Liver (tissue), 8 donors: ENCODE measurements at regions not wholly inside any gene's neighbourhood (a gene's known extent, or its start where the extent isn't known, plus 50 kb on each side); places are given as distances from the start of the nearest gene placed in this dataset.
"Not testable (repeated sequence)": the region's sequence is repeated elsewhere in the genome, so short reads cannot be mapped to it uniquely, and the experiment has no call there.

Source experiments
- DNase-seq: peaks from one replicate; pipeline ENCODE4 v3.0.0-alpha.2; 2017; ENCODE audit warnings: low spot score
- H3K27ac ChIP-seq, 2 donors: one replicate each; pipeline ENCODE4 v1.7.0; 2013; ENCODE audit warnings: inconsistent platforms in 2 of 2, low read length in 2 of 2, control low read depth in 1 of 2, low read depth in 1 of 2, mild to moderate bottlenecking in 1 of 2
- H3K27me3 ChIP-seq, 4 donors: one replicate each; pipeline versions ENCODE4 v1.6.1 to v1.7.0; 2013; ENCODE audit warnings: low read length in 3 of 4, inconsistent platforms in 1 of 4, mild to moderate bottlenecking in 1 of 4, moderate library complexity in 1 of 4; ENCODE audit not compliant: control insufficient read depth in 4 of 4, insufficient read depth in 4 of 4
- H3K36me3 ChIP-seq, 4 donors: one replicate each; pipeline versions ENCODE4 v1.6.1 to v1.7.0; 2013; ENCODE audit warnings: low read length in 3 of 4, mild to moderate bottlenecking in 3 of 4, low read depth in 1 of 4, moderate library complexity in 1 of 4; ENCODE audit not compliant: control insufficient read depth in 4 of 4, insufficient read depth in 3 of 4
- H3K4me1 ChIP-seq, 4 donors: one replicate each; pipeline versions ENCODE4 v1.6.1 to v1.7.0; 2013; ENCODE audit warnings: low read length in 3 of 4, mild to moderate bottlenecking in 3 of 4, moderate library complexity in 1 of 4; ENCODE audit not compliant: control insufficient read depth in 4 of 4, insufficient read depth in 4 of 4
- H3K4me3 ChIP-seq, 3 donors: one replicate each; pipeline versions ENCODE4 v1.6.1 to v1.7.0; 2013; ENCODE audit warnings: low read length in 3 of 3, control low read depth in 1 of 3, low read depth in 1 of 3, mild to moderate bottlenecking in 1 of 3
- H3K9ac ChIP-seq, 2 donors: one replicate each; pipeline ENCODE4 v1.7.0; 2013; ENCODE audit warnings: low read length in 2 of 2, mild to moderate bottlenecking in 2 of 2, moderate library complexity in 2 of 2, control low read depth in 1 of 2, low read depth in 1 of 2
- H3K9me3 ChIP-seq, 4 donors: one replicate each; pipeline versions ENCODE4 v1.6.1 to v1.7.0; 2013; ENCODE audit warnings: low read length in 3 of 4; ENCODE audit not compliant: control insufficient read depth in 4 of 4
- EGR1 ChIP-seq, 2 donors: IDR thresholded peaks; 2 replicates each; pipeline ENCODE4 v1.6.1; 2016 to 2018; ENCODE audit warnings: antibody characterized with exemption in 2 of 2, low read depth in 2 of 2
- FOXA1 ChIP-seq: IDR thresholded peaks from 2 replicates; pipeline ENCODE4 v1.6.1; 2016; ENCODE audit warnings: antibody characterized with exemption
- FOXA2 ChIP-seq: IDR thresholded peaks from 2 replicates; pipeline ENCODE4 v1.6.1; 2016; ENCODE audit warnings: antibody characterized with exemption
- GABPA ChIP-seq, 2 donors: IDR thresholded peaks in 1 of 2; conservative IDR thresholded peaks in 1 of 2; 2 replicates each; pipeline ENCODE4 v1.6.1; 2016; ENCODE audit warnings: antibody characterized with exemption in 2 of 2, mild to moderate bottlenecking in 1 of 2, moderate library complexity in 1 of 2
- HNF4A ChIP-seq, 2 donors: conservative IDR thresholded peaks; 2 replicates each; pipeline ENCODE4 v1.6.1; 2016; ENCODE audit warnings: antibody characterized with exemption in 2 of 2, mild to moderate bottlenecking in 2 of 2
- HNF4G ChIP-seq: IDR thresholded peaks from 2 replicates; pipeline ENCODE4 v1.6.1; 2016; ENCODE audit warnings: antibody characterized with exemption
- JUND ChIP-seq, 2 donors: IDR thresholded peaks; 2 replicates each; pipeline ENCODE4 v1.6.1; 2016; ENCODE audit warnings: antibody characterized with exemption in 2 of 2
- NR2F2 ChIP-seq: IDR thresholded peaks from 2 replicates; pipeline ENCODE4 v1.6.1; 2016; ENCODE audit warnings: antibody characterized with exemption
- RAD21 ChIP-seq, 2 donors: IDR thresholded peaks; 2 replicates each; pipeline ENCODE4 v1.6.1; 2016; ENCODE audit warnings: antibody characterized with exemption in 2 of 2, mild to moderate bottlenecking in 2 of 2
- RXRA ChIP-seq, 2 donors: IDR thresholded peaks; 2 replicates each; pipeline ENCODE4 v1.6.1; 2017 to 2018; ENCODE audit warnings: antibody characterized with exemption in 2 of 2, mild to moderate bottlenecking in 1 of 2
- SP1 ChIP-seq: IDR thresholded peaks from 2 replicates; pipeline ENCODE4 v1.6.1; 2018; ENCODE audit warnings: antibody characterized with exemption, mild to moderate bottlenecking
- TAF1 ChIP-seq: conservative IDR thresholded peaks from 2 replicates; pipeline ENCODE4 v1.6.1; 2016; ENCODE audit warnings: antibody characterized with exemption, mild to moderate bottlenecking
- YY1 ChIP-seq: IDR thresholded peaks from 2 replicates; pipeline ENCODE4 v1.6.1; 2016; ENCODE audit warnings: antibody characterized with exemption, mild to moderate bottlenecking
- WGBS: extraction: QIAGEN DNeasy Blood & Tissue Kit; methylation state at CpG from one replicate; pipeline ENCODE4 v1.1.7; 2013; 5-methylcytosine and 5-hydroxymethylcytosine counted together
- TF ChIP-seq, protein P1 (sequence below): fragments of 150-350 bp; IDR thresholded peaks from 2 replicates; pipeline ENCODE4 v1.5.1; 2017; ENCODE audit warnings: improper control_type of control experiment, low read depth, low read length; ENCODE audit not compliant: missing input control
- TF ChIP-seq, protein P2 (sequence below): IDR thresholded peaks from 2 replicates; pipeline ENCODE4 v1.6.1; 2016; ENCODE audit warnings: antibody characterized with exemption
- TF ChIP-seq, protein P3 (sequence below): IDR thresholded peaks from 2 replicates; pipeline ENCODE4 v1.6.1; 2016; ENCODE audit warnings: antibody characterized with exemption, mild to moderate bottlenecking
- TF ChIP-seq, protein P4 (sequence below): IDR thresholded peaks from 2 replicates; pipeline ENCODE4 v1.6.1; 2016; ENCODE audit warnings: antibody characterized with exemption
- TF ChIP-seq, protein P5 (sequence below): IDR thresholded peaks from 2 replicates; pipeline ENCODE4 v1.6.1; 2016; ENCODE audit warnings: antibody characterized with exemption
- donor health status: healthy.
- donor health status: healthy.
- donor health status: healthy.
- donor health status: healthy.
- donor health status: healthy.

DNA sequence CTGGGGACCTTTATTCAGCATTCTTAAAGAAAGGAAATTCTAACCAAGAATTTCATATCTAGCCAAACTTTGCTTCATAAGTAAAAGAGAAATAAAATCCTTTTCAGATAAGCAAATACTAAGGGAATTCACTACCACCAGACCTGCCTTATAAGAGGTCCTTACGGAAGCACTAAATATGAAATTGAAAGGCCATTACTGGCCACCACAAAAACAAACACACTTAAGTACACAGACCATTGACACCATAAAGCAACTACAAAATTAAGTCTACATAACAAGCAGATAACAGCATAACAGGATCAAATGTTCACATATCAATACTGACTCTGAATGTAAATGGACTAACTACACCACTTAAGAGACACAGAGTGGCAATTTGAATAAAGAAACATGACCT lies 361.4 kb upstream of the POU5F2 start:
- H3K27ac ChIP-seq, result no peak overlapping the region

DNA sequence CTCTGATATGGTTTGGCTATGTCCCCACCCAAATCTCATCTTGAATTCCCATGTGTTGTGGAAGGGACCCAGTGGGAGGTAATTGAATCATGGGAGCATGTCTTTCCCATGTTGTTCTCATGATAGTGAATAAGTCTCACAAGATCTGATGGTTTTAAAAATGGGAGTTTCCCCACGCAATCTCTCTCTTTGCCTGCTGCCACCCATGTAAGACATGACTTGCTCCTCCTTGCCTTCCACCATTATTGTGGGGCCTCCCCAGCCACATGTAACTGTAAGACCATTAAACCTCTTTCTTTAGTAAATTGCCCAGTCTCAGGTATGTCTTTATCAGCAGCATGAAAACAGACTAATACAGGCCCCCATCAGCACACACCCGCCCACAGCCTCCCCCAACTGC lies 356.0 kb upstream of the POU5F2 start:
- WGBS, result 95% methylated on average over 2 of the region's 2 CpGs
- H3K4me1 ChIP-seq, result not testable (repeated sequence)

More for the DNA sequence above, 361.4 kb upstream of the POU5F2 start:
- Histone ChIP-seq H3K27me3 (no peaks in the 10 kb centered on the region), H3K36me3 (no peaks in the 10 kb centered on the region), H3K4me3 (no peak overlapping the region), H3K9ac (no peak overlapping the region), H3K9me3 (peaks cover 0 to 3% (median 0%) of the 10 kb centered on the region in 4 donors), H3K4me1 (peaks cover 0 to 8% (median 0%) of the 10 kb centered on the region in 4 donors)
- TF ChIP-seq, protein P1, sequence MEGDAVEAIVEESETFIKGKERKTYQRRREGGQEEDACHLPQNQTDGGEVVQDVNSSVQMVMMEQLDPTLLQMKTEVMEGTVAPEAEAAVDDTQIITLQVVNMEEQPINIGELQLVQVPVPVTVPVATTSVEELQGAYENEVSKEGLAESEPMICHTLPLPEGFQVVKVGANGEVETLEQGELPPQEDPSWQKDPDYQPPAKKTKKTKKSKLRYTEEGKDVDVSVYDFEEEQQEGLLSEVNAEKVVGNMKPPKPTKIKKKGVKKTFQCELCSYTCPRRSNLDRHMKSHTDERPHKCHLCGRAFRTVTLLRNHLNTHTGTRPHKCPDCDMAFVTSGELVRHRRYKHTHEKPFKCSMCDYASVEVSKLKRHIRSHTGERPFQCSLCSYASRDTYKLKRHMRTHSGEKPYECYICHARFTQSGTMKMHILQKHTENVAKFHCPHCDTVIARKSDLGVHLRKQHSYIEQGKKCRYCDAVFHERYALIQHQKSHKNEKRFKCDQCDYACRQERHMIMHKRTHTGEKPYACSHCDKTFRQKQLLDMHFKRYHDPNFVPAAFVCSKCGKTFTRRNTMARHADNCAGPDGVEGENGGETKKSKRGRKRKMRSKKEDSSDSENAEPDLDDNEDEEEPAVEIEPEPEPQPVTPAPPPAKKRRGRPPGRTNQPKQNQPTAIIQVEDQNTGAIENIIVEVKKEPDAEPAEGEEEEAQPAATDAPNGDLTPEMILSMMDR, result no peak
- TF ChIP-seq YY1 (no peak), TAF1 (no peak), RAD21 (IDR thresholded peaks at IDR 0.05) (no peak), HNF4G (no peak), EGR1 (IDR thresholded peaks at IDR 0.05; ENCODE audit: low read depth in 2 of 2) (no peak), GABPA (IDR thresholded peaks at IDR 0.05 in 1 of 2, conservative IDR thresholded peaks at IDR 0.05 in 1 of 2) (no peak), NR2F2 (no peak), JUND (IDR thresholded peaks at IDR 0.05) (no peak), HNF4A (conservative IDR thresholded peaks at IDR 0.05) (no peak), FOXA2 (no peak), SP1 (no peak), RXRA (IDR thresholded peaks at IDR 0.05) (no peak), FOXA1 (no peak)
- TF ChIP-seq, protein P2, sequence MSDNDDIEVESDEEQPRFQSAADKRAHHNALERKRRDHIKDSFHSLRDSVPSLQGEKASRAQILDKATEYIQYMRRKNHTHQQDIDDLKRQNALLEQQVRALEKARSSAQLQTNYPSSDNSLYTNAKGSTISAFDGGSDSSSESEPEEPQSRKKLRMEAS, result no peak
- TF ChIP-seq, protein P3, sequence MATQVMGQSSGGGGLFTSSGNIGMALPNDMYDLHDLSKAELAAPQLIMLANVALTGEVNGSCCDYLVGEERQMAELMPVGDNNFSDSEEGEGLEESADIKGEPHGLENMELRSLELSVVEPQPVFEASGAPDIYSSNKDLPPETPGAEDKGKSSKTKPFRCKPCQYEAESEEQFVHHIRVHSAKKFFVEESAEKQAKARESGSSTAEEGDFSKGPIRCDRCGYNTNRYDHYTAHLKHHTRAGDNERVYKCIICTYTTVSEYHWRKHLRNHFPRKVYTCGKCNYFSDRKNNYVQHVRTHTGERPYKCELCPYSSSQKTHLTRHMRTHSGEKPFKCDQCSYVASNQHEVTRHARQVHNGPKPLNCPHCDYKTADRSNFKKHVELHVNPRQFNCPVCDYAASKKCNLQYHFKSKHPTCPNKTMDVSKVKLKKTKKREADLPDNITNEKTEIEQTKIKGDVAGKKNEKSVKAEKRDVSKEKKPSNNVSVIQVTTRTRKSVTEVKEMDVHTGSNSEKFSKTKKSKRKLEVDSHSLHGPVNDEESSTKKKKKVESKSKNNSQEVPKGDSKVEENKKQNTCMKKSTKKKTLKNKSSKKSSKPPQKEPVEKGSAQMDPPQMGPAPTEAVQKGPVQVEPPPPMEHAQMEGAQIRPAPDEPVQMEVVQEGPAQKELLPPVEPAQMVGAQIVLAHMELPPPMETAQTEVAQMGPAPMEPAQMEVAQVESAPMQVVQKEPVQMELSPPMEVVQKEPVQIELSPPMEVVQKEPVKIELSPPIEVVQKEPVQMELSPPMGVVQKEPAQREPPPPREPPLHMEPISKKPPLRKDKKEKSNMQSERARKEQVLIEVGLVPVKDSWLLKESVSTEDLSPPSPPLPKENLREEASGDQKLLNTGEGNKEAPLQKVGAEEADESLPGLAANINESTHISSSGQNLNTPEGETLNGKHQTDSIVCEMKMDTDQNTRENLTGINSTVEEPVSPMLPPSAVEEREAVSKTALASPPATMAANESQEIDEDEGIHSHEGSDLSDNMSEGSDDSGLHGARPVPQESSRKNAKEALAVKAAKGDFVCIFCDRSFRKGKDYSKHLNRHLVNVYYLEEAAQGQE, result no peak
- TF ChIP-seq, protein P4, sequence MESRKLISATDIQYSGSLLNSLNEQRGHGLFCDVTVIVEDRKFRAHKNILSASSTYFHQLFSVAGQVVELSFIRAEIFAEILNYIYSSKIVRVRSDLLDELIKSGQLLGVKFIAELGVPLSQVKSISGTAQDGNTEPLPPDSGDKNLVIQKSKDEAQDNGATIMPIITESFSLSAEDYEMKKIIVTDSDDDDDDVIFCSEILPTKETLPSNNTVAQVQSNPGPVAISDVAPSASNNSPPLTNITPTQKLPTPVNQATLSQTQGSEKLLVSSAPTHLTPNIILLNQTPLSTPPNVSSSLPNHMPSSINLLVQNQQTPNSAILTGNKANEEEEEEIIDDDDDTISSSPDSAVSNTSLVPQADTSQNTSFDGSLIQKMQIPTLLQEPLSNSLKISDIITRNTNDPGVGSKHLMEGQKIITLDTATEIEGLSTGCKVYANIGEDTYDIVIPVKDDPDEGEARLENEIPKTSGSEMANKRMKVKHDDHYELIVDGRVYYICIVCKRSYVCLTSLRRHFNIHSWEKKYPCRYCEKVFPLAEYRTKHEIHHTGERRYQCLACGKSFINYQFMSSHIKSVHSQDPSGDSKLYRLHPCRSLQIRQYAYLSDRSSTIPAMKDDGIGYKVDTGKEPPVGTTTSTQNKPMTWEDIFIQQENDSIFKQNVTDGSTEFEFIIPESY, result no peak
- TF ChIP-seq, protein P5, sequence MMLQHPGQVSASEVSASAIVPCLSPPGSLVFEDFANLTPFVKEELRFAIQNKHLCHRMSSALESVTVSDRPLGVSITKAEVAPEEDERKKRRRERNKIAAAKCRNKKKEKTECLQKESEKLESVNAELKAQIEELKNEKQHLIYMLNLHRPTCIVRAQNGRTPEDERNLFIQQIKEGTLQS, result no peak
- WGBS, result 82% methylated on average over 1 of the region's 1 CpG
- no peak for DNase-seq

More for the DNA sequence above, 356.0 kb upstream of the POU5F2 start:
- not testable (repeated sequence) for H3K36me3 ChIP-seq, H3K9ac ChIP-seq, H3K27me3 ChIP-seq, H3K27ac ChIP-seq, H3K4me3 ChIP-seq, H3K9me3 ChIP-seq, DNase-seq
